ENCODE measurements at regions not wholly inside any gene's neighbourhood (a gene's known extent, or its start where the extent isn't known, plus 50 kb on each side); places are given as distances from the start of the nearest gene placed in this dataset.

- POLR2A ChIA-PET = no interaction called here
- H3K27me3 Mint-ChIP-seq = no peaks in the 10 kb centered on the region
- no peak for DNase-seq
- no peaks in the 10 kb centered on the region for H3K4me1 Mint-ChIP-seq
- H3K9me3 Mint-ChIP-seq = no peaks in the 10 kb centered on the region
- H3K4me3 Mint-ChIP-seq = no peak overlapping the region
- H3K27ac Mint-ChIP-seq = no peak overlapping the region
- no peak for ATAC-seq
- H3K36me3 Mint-ChIP-seq = no peaks in the 10 kb centered on the region
Measured at GRCh38 chr9:30382271-30382670, 2002.2 kb upstream of the ACO1 start.

- H3K36me3 Mint-ChIP-seq = peaks cover 0 to 10% (median 0%) of the 10 kb centered on the region in 3 donors
- no peak overlapping the region for H3K4me3 Mint-ChIP-seq
- peaks cover 0 to 4% (median 0%) of the 10 kb centered on the region in 5 donors for H3K27me3 Mint-ChIP-seq
- POLR2A ChIA-PET = no interaction called here
- H3K27ac Mint-ChIP-seq = no peak overlapping the region
- no peaks in the 10 kb centered on the region for H3K4me1 Mint-ChIP-seq
- DNase-seq = no peak
- peaks cover 5 to 35% (median 30%) of the 10 kb centered on the region in 9 donors for H3K9me3 Mint-ChIP-seq
- ATAC-seq = no peak
Measured at GRCh38 chr9:30410273-30410672, 1974.2 kb upstream of the ACO1 start.

GRCh38 chr9:30411571-30411970 lies 1972.9 kb upstream of the ACO1 start:
- ATAC-seq = no peak
- POLR2A ChIA-PET = no interaction called here
- Mint-ChIP-seq H3K27me3 (peaks cover 0 to 4% (median 0%) of the 10 kb centered on the region in 5 donors), H3K9me3 (peaks cover 5 to 40% (median 30%) of the 10 kb centered on the region in 9 donors), H3K4me1 (no peaks in the 10 kb centered on the region), H3K27ac (no peak overlapping the region), H3K4me3 (no peak overlapping the region), H3K36me3 (peaks cover 0 to 10% (median 0%) of the 10 kb centered on the region in 3 donors)
- no peak for DNase-seq

GRCh38 chr9:30459156-30459555 lies 1925.3 kb upstream of the ACO1 start:
- Mint-ChIP-seq H3K4me3 (no peak overlapping the region), H3K4me1 (no peaks in the 10 kb centered on the region), H3K36me3 (no peaks in the 10 kb centered on the region), H3K27ac (no peak overlapping the region), H3K9me3 (no peaks in the 10 kb centered on the region), H3K27me3 (peaks cover 0 to 2% (median 0%) of the 10 kb centered on the region in 5 donors)
- DNase-seq = no peak
- no peak for ATAC-seq
- POLR2A ChIA-PET = no interaction called here

- POLR2A ChIA-PET = no interaction called here
Measured at GRCh38 chr9:30476826-30477225, 1907.6 kb upstream of the ACO1 start.

GRCh38 chr9:30478684-30479083 lies 1905.8 kb upstream of the ACO1 start:
- POLR2A ChIA-PET = no interaction called here
- Mint-ChIP-seq H3K9me3 (peaks cover 0 to 3% (median 0%) of the 10 kb centered on the region in 9 donors), H3K27ac (no peak overlapping the region), H3K27me3 (no peaks in the 10 kb centered on the region), H3K4me3 (no peak overlapping the region), H3K36me3 (no peaks in the 10 kb centered on the region), H3K4me1 (no peaks in the 10 kb centered on the region)
- DNase-seq = no peak
- ATAC-seq = no peak

More at GRCh38 chr9:30476826-30477225, 1907.6 kb upstream of the ACO1 start:
- Mint-ChIP-seq H3K4me1 (no peaks in the 10 kb centered on the region), H3K4me3 (no peak overlapping the region), H3K36me3 (no peaks in the 10 kb centered on the region), H3K9me3 (peaks cover 0 to 5% (median 0%) of the 10 kb centered on the region in 9 donors), H3K27me3 (no peaks in the 10 kb centered on the region), H3K27ac (no peak overlapping the region)
- no peak for ATAC-seq
- DNase-seq = no peak

- Mint-ChIP-seq H3K27me3 (no peaks in the 10 kb centered on the region), H3K9me3 (peaks cover 0 to 5% (median 0%) of the 10 kb centered on the region in 9 donors), H3K27ac (no peak overlapping the region), H3K4me1 (no peaks in the 10 kb centered on the region), H3K36me3 (no peaks in the 10 kb centered on the region), H3K4me3 (no peak overlapping the region)
- no peak for ATAC-seq
- POLR2A ChIA-PET = no interaction called here
- DNase-seq = no peak
Measured at GRCh38 chr9:30482499-30482898, 1901.9 kb upstream of the ACO1 start.

GRCh38 chr9:30484690-30485089 lies 1899.8 kb upstream of the ACO1 start:
- Mint-ChIP-seq H3K4me3 (no peak overlapping the region), H3K4me1 (no peaks in the 10 kb centered on the region), H3K27me3 (no peaks in the 10 kb centered on the region), H3K36me3 (no peaks in the 10 kb centered on the region), H3K27ac (no peak overlapping the region), H3K9me3 (peaks cover 0 to 5% (median 0%) of the 10 kb centered on the region in 9 donors)
- no peak for DNase-seq
- POLR2A ChIA-PET = no interaction called here
- no peak for ATAC-seq

- Mint-ChIP-seq H3K27ac (no peak overlapping the region), H3K4me3 (no peak overlapping the region), H3K36me3 (no peaks in the 10 kb centered on the region), H3K4me1 (no peaks in the 10 kb centered on the region), H3K27me3 (no peaks in the 10 kb centered on the region), H3K9me3 (peaks cover 0 to 4% (median 0%) of the 10 kb centered on the region in 9 donors)
- DNase-seq = no peak
- POLR2A ChIA-PET = no interaction called here
- ATAC-seq = no peak
Measured at GRCh38 chr9:30504502-30504905, 1879.9 kb upstream of the ACO1 start.

- Mint-ChIP-seq H3K4me3 (no peak overlapping the region), H3K9me3 (peaks cover 0 to 4% (median 0%) of the 10 kb centered on the region in 9 donors), H3K27ac (no peak overlapping the region), H3K27me3 (no peaks in the 10 kb centered on the region), H3K36me3 (no peaks in the 10 kb centered on the region), H3K4me1 (no peaks in the 10 kb centered on the region)
- ATAC-seq (no peak), DNase-seq (no peak)
- POLR2A ChIA-PET = no interaction called here
Measured at GRCh38 chr9:30505311-30505710, 1879.1 kb upstream of the ACO1 start.

- peaks cover 0 to 4% (median 0%) of the 10 kb centered on the region in 9 donors for H3K9me3 Mint-ChIP-seq
- no peaks in the 10 kb centered on the region for H3K27me3 Mint-ChIP-seq
- H3K27ac Mint-ChIP-seq = no peak overlapping the region
- H3K4me3 Mint-ChIP-seq = no peak overlapping the region
- no peak for ATAC-seq
- no peak for DNase-seq
- POLR2A ChIA-PET = no interaction called here
- H3K4me1 Mint-ChIP-seq = no peaks in the 10 kb centered on the region
- H3K36me3 Mint-ChIP-seq = no peaks in the 10 kb centered on the region
Measured at GRCh38 chr9:30506749-30507148, 1877.7 kb upstream of the ACO1 start.

GRCh38 chr9:30507166-30507565 lies 1877.3 kb upstream of the ACO1 start:
- H3K9me3 Mint-ChIP-seq = peaks cover 0 to 4% (median 0%) of the 10 kb centered on the region in 9 donors
- POLR2A ChIA-PET = no interaction called here
- no peaks in the 10 kb centered on the region for H3K27me3 Mint-ChIP-seq
- no peaks in the 10 kb centered on the region for H3K4me1 Mint-ChIP-seq
- DNase-seq = no peak
- no peaks in the 10 kb centered on the region for H3K36me3 Mint-ChIP-seq
- no peak for ATAC-seq
- H3K4me3 Mint-ChIP-seq = no peak overlapping the region
- H3K27ac Mint-ChIP-seq = no peak overlapping the region

GRCh38 chr9:30511666-30512065 lies 1872.8 kb upstream of the ACO1 start:
- no peak overlapping the region for H3K27ac Mint-ChIP-seq
- DNase-seq (no peak), ATAC-seq (no peak)
- POLR2A ChIA-PET = no interaction called here
- no peak overlapping the region for H3K4me3 Mint-ChIP-seq
- H3K27me3 Mint-ChIP-seq = no peaks in the 10 kb centered on the region
- no peaks in the 10 kb centered on the region for H3K36me3 Mint-ChIP-seq
- peaks cover 0 to 20% (median 0%) of the 10 kb centered on the region in 9 donors for H3K9me3 Mint-ChIP-seq
- H3K4me1 Mint-ChIP-seq = no peaks in the 10 kb centered on the region

- Mint-ChIP-seq H3K27ac (no peak overlapping the region), H3K27me3 (no peaks in the 10 kb centered on the region), H3K4me3 (no peak overlapping the region), H3K4me1 (no peaks in the 10 kb centered on the region), H3K9me3 (peaks cover 0 to 10% (median 0%) of the 10 kb centered on the region in 9 donors), H3K36me3 (no peaks in the 10 kb centered on the region)
- DNase-seq = no peak
- no peak for ATAC-seq
- POLR2A ChIA-PET = no interaction called here
Measured at GRCh38 chr9:30519166-30519565, 1865.3 kb upstream of the ACO1 start.

All from naive thymus-derived CD8-positive, alpha-beta T cell (primary cell).